GM12878 (cell line): ENCODE measurements at regions not wholly inside any gene's neighbourhood (a gene's known extent, or its start where the extent isn't known, plus 50 kb on each side); places are given as distances from the start of the nearest gene placed in this dataset.

ENCODE experiments used
- ATAC-seq: fragments of 200-7000 bp; cut with Tn5 transposase; 3 replicates; pipeline ENCODE4 v1.9.1; 2020; ENCODE audit warnings: mild to moderate bottlenecking, moderate library complexity
- BruUV-seq: library from RNA; stranded (reverse); fragments of 400-500 nt; replicated peaks from 2 replicates; lab custom pipeline; 2021; lab: Mats Ljungman, UMichigan
- CTCF ChIA-PET: fragments of 300-600 bp; sonication (Branson Sonifier 250); formaldehyde crosslinking; extraction: SDS; loops from one replicate; lab custom pipeline; 2021; ENCODE audit warnings: inconsistent platforms; lab: Yijun Ruan, JAX
- POLR2A ChIA-PET: fragments of 350-600 bp; formaldehyde crosslinking; extraction: SDS; loops from one replicate; lab custom pipeline; 2021; ENCODE audit warnings: inconsistent platforms; lab: Charles Lee
- RAD21 ChIA-PET: fragments of 300-600 bp; sonication (Branson Sonifier 250); formaldehyde crosslinking; loops from one replicate; lab custom pipeline; 2023; ENCODE audit warnings: antibody characterized with exemption; ENCODE audit not compliant: unreplicated experiment; lab: Charles Lee
- SMC1A ChIA-PET: fragments of 300-600 bp; sonication (Branson Sonifier 250); formaldehyde crosslinking; loops from one replicate; lab custom pipeline; 2023; ENCODE audit not compliant: unreplicated experiment, uncharacterized antibody; lab: Charles Lee
- DNase-seq: peaks from one replicate; pipeline ENCODE4 v3.0.0-alpha.2; 2011; ENCODE audit warnings: low read depth, low spot score
- FAIRE-seq: peaks from 3 replicates; lab custom pipeline; 2011; peaks lifted over from hg19 to GRCh38; lab: Jason Lieb, UNC
- H2AFZ ChIP-seq: 2 replicates; pipeline ENCODE4 v1.6.0; 2011; ENCODE audit warnings: low read depth, low read length, control low read depth; ENCODE audit not compliant: control insufficient read depth
- H3K27ac ChIP-seq: 2 replicates; pipeline ENCODE4 v1.5.1; 2011; ENCODE audit warnings: control low read depth; ENCODE audit not compliant: control insufficient read depth, insufficient read depth
- H3K27me3 ChIP-seq, 2 experiments: replicated peaks in 1 of 2; 2 replicates each; pipeline versions ENCODE4 v1.6.0 to v1.6.1; 2011; ENCODE audit warnings: low read length in 1 of 2; ENCODE audit not compliant: control insufficient read depth in 2 of 2, insufficient read depth in 2 of 2
- H3K36me3 ChIP-seq, 2 experiments: 2 replicates each; pipeline ENCODE4 v1.5.1; 2011; ENCODE audit warnings: low read length in 1 of 2; ENCODE audit not compliant: control insufficient read depth in 2 of 2, insufficient read depth in 2 of 2
- H3K4me1 ChIP-seq: 2 replicates; pipeline ENCODE4 v1.6.1; 2011; ENCODE audit warnings: mild to moderate bottlenecking, low read length, moderate library complexity, mixed read lengths; ENCODE audit not compliant: control insufficient read depth, insufficient read depth
- H3K4me2 ChIP-seq: 2 replicates; pipeline ENCODE4 v1.6.0; 2011; ENCODE audit warnings: control low read depth; ENCODE audit not compliant: control insufficient read depth, insufficient read depth
- H3K4me3 ChIP-seq: fragments of 200-600 bp; sonication (generic); 2 replicates; pipeline ENCODE4 v1.5.1; 2016
- H3K79me2 ChIP-seq: 2 replicates; pipeline ENCODE4 v1.6.0; 2011; ENCODE audit warnings: low read length; ENCODE audit not compliant: control insufficient read depth, insufficient read depth
- H3K9ac ChIP-seq: 2 replicates; pipeline ENCODE4 v1.8.0; 2011; ENCODE audit warnings: low read length, control low read depth, mixed read lengths; ENCODE audit not compliant: control insufficient read depth, insufficient read depth
- H3K9me3 ChIP-seq: replicated peaks from 3 replicates; pipeline ENCODE4 v1.5.1; 2011; ENCODE audit warnings: mild to moderate bottlenecking, low read length; ENCODE audit not compliant: control insufficient read depth, insufficient read depth
- H4K20me1 ChIP-seq: 2 replicates; pipeline ENCODE4 v1.6.0; 2011; ENCODE audit not compliant: control insufficient read depth, insufficient read depth
- BMI1 ChIP-seq: fragments of 450-650 bp; IDR thresholded peaks from 2 replicates; pipeline ENCODE4 v1.6.1; 2016; ENCODE audit warnings: mild to moderate bottlenecking, moderate library complexity, borderline replicate concordance
- EP300 ChIP-seq, 2 experiments: fragments of 150-350 bp in 1 of 2; IDR thresholded peaks; 2 replicates each; pipeline ENCODE4 v1.6.1; 2011 to 2012; ENCODE audit warnings: low read depth in 2 of 2, low read length in 2 of 2, borderline replicate concordance in 1 of 2, improper control_type of control experiment in 1 of 2, inconsistent platforms in 1 of 2; ENCODE audit not compliant: control insufficient read depth in 1 of 2
- EZH2 ChIP-seq: IDR thresholded peaks from 2 replicates; pipeline ENCODE4 v1.6.1; 2012; ENCODE audit warnings: low read depth, mild to moderate bottlenecking, control low read depth, inconsistent platforms, low read length, borderline replicate concordance; ENCODE audit not compliant: control insufficient read depth
- FOXM1 ChIP-seq: IDR thresholded peaks from 2 replicates; pipeline ENCODE4 v1.6.1; 2012; ENCODE audit warnings: low read depth, mild to moderate bottlenecking, inconsistent platforms, low read length, moderate library complexity
- NR2C1 ChIP-seq: fragments of 450-650 bp; IDR thresholded peaks from 2 replicates; pipeline ENCODE4 v1.6.1; 2017; ENCODE audit warnings: antibody characterized with exemption, mild to moderate bottlenecking, moderate library complexity
- POLR2A ChIP-seq: IDR thresholded peaks from 2 replicates; pipeline ENCODE4 v1.6.1; 2011; ENCODE audit warnings: low read depth, mild to moderate bottlenecking, low read length
- RCOR1 ChIP-seq: conservative IDR thresholded peaks from 2 replicates; pipeline ENCODE4 v1.6.1; 2012; ENCODE audit warnings: low read depth, low read length, improper control_type of control experiment
- SMARCA5 ChIP-seq: fragments of 450-650 bp; IDR thresholded peaks from 2 replicates; pipeline ENCODE4 v1.6.1; 2017; ENCODE audit warnings: mild to moderate bottlenecking
- SREBF1 ChIP-seq: IDR thresholded peaks from 2 replicates; pipeline ENCODE4 v1.6.1; 2012; ENCODE audit warnings: mild to moderate bottlenecking, low read length
- STAT1 ChIP-seq: fragments of 450-650 bp; conservative IDR thresholded peaks from 2 replicates; pipeline ENCODE4 v1.6.1; 2014; ENCODE audit warnings: antibody characterized with exemption, mild to moderate bottlenecking
- ZNF274 ChIP-seq: IDR thresholded peaks from one replicate; pipeline ENCODE4 v1.8.0; 2011; ENCODE audit not compliant: insufficient read length, insufficient read depth
- ZNF384 ChIP-seq: IDR thresholded peaks from 2 replicates; pipeline ENCODE4 v1.6.1; 2012; ENCODE audit warnings: low read depth, mild to moderate bottlenecking, low read length, improper control_type of control experiment, borderline replicate concordance
- WGBS: methylation state at CpG from one replicate; pipeline ENCODE4 v1.1.6; 2016; ENCODE audit warnings: low lambda C conversion rate; ENCODE audit not compliant: insufficient replicate concordance, insufficient coverage; ENCODE audit errors: missing lambda C conversion rate; 5-methylcytosine and 5-hydroxymethylcytosine counted together
- in situ Hi-C: fragments of 300-500 bp; cut with MboI; formaldehyde crosslinking; loops from 9 replicates; pipeline ENCODE4 v1.14.3; 2018; ENCODE audit warnings: mixed read lengths
- intact Hi-C: fragments of 100-400 bp; cut with micrococcal nuclease; formaldehyde crosslinking; loops from one replicate; pipeline ENCODE4 v1.14.2; 2022; ENCODE audit not compliant: unreplicated experiment
- TF ChIP-seq, protein P1 (sequence below): IDR thresholded peaks from 2 replicates; pipeline ENCODE4 v1.6.1; 2012; ENCODE audit warnings: improper control_type of control experiment, low read depth, low read length; ENCODE audit not compliant: insufficient replicate concordance
- TF ChIP-seq, protein P2 (sequence below), 3 experiments: IDR thresholded peaks in 2 of 3; conservative IDR thresholded peaks in 1 of 3; 2 replicates each; pipeline ENCODE4 v1.5.1; 2011; ENCODE audit warnings: low read depth in 3 of 3, low read length in 3 of 3, mild to moderate bottlenecking in 3 of 3, control low read depth in 2 of 3, moderate library complexity in 2 of 3, inconsistent platforms in 1 of 3, mixed read lengths in 1 of 3; ENCODE audit not compliant: control insufficient read depth in 2 of 3, insufficient read depth in 1 of 3; ENCODE audit errors: extremely low read depth in 1 of 3

DNA sequence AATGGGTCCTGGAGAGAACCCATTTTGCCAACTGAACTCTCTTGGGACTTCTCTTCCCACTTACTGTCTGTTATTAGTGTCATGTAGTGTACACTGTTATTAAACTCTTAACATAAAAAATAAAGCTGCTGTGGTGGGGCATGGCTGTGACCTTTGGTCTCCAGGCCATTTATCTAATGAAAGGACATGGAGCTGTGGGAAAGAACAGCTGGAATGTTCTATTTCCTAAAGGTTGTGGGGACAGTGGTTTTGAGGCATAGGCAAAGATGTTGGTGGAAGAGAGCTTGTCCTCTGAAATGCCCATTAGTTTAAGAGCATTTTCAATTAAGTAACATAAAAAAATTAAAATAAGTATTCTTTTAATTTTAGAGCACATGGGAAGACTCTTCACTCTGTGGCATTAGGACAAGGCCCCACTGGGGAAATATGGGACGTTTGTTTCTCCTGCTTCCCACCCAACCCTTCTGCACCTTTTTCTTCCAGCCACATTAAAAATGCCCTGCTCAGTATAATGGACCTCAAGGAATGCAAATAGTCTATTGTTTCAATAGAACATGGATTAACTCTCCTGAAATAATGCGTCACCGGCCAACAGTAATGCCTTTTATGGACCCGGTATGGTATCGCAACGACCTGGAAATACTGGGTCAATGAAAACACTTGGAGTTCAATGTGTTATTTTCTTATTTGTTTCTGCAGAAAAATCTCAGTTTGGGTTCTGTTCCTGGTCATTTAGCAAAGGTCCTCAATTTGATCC lies 149.6 kb downstream of the BUB3 start:
- H2AFZ ChIP-seq: no peak overlapping the region
- H3K4me3 ChIP-seq: no peak overlapping the region
- H4K20me1 ChIP-seq: no peaks in the 10 kb centered on the region
- no peaks in the 10 kb centered on the region for H3K79me2 ChIP-seq
- BruUV-seq: no TSS peak
- no peak overlapping the region for H3K4me2 ChIP-seq
- SMC1A ChIA-PET: no interaction called here
- intact Hi-C loops: no loop called here
- no peak overlapping the region for H3K27ac ChIP-seq
- H3K36me3 ChIP-seq: no peaks in the 10 kb centered on the region
- CTCF ChIA-PET: interaction anchor here (1.1 kb wide), 1 partner anchor 17 kb away, joined by 3 read pairs; no protein-coding TSS in a partner anchor
- FAIRE-seq: no peak
- ATAC-seq: no peak
- H3K27me3 ChIP-seq: no peaks in the 10 kb centered on the region
- H3K4me1 ChIP-seq: no peaks in the 10 kb centered on the region
- no peaks in the 10 kb centered on the region for H3K9me3 ChIP-seq
- no peak overlapping the region for H3K9ac ChIP-seq
- no peak for TF ChIP-seq FOXM1
- TF ChIP-seq, protein P1, sequence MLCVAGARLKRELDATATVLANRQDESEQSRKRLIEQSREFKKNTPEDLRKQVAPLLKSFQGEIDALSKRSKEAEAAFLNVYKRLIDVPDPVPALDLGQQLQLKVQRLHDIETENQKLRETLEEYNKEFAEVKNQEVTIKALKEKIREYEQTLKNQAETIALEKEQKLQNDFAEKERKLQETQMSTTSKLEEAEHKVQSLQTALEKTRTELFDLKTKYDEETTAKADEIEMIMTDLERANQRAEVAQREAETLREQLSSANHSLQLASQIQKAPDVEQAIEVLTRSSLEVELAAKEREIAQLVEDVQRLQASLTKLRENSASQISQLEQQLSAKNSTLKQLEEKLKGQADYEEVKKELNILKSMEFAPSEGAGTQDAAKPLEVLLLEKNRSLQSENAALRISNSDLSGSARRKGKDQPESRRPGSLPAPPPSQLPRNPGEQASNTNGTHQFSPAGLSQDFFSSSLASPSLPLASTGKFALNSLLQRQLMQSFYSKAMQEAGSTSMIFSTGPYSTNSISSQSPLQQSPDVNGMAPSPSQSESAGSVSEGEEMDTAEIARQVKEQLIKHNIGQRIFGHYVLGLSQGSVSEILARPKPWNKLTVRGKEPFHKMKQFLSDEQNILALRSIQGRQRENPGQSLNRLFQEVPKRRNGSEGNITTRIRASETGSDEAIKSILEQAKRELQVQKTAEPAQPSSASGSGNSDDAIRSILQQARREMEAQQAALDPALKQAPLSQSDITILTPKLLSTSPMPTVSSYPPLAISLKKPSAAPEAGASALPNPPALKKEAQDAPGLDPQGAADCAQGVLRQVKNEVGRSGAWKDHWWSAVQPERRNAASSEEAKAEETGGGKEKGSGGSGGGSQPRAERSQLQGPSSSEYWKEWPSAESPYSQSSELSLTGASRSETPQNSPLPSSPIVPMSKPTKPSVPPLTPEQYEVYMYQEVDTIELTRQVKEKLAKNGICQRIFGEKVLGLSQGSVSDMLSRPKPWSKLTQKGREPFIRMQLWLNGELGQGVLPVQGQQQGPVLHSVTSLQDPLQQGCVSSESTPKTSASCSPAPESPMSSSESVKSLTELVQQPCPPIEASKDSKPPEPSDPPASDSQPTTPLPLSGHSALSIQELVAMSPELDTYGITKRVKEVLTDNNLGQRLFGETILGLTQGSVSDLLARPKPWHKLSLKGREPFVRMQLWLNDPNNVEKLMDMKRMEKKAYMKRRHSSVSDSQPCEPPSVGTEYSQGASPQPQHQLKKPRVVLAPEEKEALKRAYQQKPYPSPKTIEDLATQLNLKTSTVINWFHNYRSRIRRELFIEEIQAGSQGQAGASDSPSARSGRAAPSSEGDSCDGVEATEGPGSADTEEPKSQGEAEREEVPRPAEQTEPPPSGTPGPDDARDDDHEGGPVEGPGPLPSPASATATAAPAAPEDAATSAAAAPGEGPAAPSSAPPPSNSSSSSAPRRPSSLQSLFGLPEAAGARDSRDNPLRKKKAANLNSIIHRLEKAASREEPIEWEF: no peak
- no peak for TF ChIP-seq SMARCA5
- TF ChIP-seq STAT1: no peak
- TF ChIP-seq NR2C1: no peak
- TF ChIP-seq, protein P2, sequence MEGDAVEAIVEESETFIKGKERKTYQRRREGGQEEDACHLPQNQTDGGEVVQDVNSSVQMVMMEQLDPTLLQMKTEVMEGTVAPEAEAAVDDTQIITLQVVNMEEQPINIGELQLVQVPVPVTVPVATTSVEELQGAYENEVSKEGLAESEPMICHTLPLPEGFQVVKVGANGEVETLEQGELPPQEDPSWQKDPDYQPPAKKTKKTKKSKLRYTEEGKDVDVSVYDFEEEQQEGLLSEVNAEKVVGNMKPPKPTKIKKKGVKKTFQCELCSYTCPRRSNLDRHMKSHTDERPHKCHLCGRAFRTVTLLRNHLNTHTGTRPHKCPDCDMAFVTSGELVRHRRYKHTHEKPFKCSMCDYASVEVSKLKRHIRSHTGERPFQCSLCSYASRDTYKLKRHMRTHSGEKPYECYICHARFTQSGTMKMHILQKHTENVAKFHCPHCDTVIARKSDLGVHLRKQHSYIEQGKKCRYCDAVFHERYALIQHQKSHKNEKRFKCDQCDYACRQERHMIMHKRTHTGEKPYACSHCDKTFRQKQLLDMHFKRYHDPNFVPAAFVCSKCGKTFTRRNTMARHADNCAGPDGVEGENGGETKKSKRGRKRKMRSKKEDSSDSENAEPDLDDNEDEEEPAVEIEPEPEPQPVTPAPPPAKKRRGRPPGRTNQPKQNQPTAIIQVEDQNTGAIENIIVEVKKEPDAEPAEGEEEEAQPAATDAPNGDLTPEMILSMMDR (IDR thresholded peaks at IDR 0.05 in 2 of 3, conservative IDR thresholded peaks at IDR 0.05 in 1 of 3; ENCODE audit: control insufficient read depth in 2 of 3, extremely low read depth in 1 of 3, insufficient read depth in 1 of 3, low read depth in 3 of 3, low read length in 3 of 3): no peak
- no peak for TF ChIP-seq ZNF274
- TF ChIP-seq EP300 (IDR thresholded peaks at IDR 0.05; ENCODE audit: borderline replicate concordance in 1 of 2, control insufficient read depth in 1 of 2, low read depth in 2 of 2, low read length in 2 of 2): no peak
- TF ChIP-seq BMI1: no peak
- TF ChIP-seq SREBF1: no peak
- TF ChIP-seq POLR2A: no peak
- TF ChIP-seq RCOR1: no peak
- TF ChIP-seq EZH2: no peak
- no peak for TF ChIP-seq ZNF384
- no peak for DNase-seq
- WGBS: 81% methylated on average over 6 of the region's 6 CpGs
- in situ Hi-C loops: no loop called here
- POLR2A ChIA-PET: no interaction called here
- RAD21 ChIA-PET: no interaction called here
